Stimulated activated CD4-positive, alpha-beta T cell treated with anti-CD3 and anti-CD28 coated beads, Interleukin-15, amount 100 ng/mL, for 48 hours (primary cell): ENCODE measurements at regions not wholly inside any gene's neighbourhood (a gene's known extent, or its start where the extent isn't known, plus 50 kb on each side); places are given as distances from the start of the nearest gene placed in this dataset.

ENCODE experiments used
- DNase-seq, 2 donors: peaks; one replicate each; pipeline ENCODE4 v3.0.0-alpha.2; 2020; ENCODE audit warnings: low read depth in 2 of 2

DNA sequence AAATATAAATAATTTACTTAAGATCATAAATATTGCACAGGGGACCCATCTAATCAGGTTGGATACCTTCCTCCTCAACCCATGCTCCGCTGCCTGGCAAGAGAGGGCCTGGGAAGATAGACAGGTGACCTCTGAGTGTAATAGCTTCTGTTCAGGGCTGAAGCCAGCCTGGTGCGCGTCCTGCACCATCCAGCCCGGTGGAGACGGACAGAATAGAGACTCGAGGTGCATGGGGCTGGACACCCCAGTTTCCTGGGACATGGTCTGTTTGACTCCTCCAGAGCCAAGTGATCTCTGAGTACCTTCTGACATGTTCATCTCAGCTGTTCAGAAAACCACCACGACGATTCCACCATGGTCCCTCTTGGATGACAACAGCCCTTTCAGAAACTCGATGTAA, 209.3 kb upstream of the MYT1L start:
- no peak for DNase-seq

DNA sequence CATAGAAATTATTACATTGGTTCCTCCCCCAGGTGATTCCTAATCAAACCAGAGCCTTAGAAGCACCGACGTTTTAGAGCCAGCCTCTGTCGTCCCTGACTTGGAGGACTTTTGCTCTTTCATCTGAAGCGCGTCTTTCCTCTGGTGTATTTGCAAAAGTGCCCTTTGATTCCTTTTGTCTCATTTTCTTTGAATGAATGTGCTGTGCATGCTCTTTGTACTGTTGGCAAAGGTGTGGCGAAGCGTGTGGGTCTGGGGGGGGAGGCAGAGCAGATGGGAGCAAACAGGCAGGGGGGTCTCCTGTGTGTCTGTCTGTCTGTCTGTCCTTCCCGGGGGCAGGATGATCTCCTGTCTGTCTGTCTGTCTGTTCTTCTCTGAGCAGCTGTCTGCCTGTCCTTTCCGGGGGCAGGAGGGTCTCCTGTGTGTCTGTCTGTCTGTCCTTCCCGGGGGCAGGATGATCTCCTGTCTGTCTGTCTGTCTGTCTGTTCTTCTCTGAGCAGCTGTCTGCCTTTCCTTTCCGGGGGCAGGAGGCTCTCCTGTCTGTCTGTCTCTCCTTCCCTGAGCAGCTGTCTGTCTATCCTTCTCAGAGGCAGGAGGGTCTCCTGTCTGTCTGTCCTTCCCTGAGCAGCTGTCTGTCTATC, 205.5 kb upstream of the MYT1L start:
- DNase-seq: no peak

DNA sequence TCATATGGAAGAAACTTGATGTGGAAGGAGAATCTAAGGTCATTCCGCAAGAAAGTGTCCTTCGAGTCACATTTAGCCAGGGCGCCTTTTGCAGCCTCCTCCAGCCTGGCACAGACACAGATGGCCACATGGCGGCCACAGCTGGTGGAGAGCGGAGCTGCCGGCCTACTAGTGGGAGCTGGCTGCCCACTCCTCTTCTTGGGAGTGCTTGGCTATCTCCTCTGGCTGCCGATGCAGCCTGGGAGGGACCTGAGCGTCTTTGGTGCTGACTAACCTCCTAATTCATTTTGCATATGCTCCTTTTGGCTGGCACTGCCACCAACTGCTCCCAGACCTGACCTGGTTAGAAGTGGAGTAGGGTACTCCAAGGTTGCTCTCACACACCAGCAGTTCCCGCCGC, 199.3 kb upstream of the MYT1L start:
- no peak for DNase-seq

DNA sequence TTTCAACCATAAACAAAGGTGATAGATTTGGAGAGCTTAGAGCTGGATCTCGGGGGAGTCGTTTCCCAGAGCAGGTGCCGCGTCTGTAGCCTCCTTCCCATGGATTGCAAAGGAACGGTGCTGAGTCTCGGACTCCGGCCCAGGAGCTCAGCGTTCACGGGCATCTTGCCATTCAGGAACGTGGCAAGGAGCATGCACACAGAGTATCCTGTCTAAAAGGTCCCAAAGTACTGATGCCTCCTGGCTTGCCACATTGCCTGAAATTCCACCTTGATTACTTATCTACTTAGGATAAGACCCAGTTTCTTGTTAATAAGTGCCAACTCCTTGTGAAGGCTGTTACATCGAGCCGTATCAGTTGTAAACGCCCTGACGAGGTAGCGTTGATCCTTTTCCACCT, 197.8 kb upstream of the MYT1L start:
- no peak for DNase-seq

DNA sequence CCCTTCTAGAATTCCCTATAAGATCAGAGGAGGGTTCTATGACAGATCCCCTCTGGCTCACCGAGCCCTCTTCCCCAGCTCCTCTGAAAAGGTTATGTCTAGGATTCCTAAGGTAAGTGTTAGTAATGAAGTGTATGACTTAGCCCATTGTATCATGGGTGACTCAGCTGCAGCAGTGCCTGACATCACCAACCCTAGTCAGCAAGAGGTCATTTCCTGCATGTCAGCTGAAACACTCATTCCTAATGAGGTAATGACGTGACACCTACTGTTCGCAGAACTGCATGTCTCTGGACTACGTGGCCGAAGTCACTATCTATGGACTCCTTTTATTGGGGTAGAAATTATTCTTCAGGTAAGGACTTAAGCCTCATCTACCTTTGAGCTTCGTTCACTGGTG, 196.1 kb upstream of the MYT1L start:
- DNase-seq: no peak

DNA sequence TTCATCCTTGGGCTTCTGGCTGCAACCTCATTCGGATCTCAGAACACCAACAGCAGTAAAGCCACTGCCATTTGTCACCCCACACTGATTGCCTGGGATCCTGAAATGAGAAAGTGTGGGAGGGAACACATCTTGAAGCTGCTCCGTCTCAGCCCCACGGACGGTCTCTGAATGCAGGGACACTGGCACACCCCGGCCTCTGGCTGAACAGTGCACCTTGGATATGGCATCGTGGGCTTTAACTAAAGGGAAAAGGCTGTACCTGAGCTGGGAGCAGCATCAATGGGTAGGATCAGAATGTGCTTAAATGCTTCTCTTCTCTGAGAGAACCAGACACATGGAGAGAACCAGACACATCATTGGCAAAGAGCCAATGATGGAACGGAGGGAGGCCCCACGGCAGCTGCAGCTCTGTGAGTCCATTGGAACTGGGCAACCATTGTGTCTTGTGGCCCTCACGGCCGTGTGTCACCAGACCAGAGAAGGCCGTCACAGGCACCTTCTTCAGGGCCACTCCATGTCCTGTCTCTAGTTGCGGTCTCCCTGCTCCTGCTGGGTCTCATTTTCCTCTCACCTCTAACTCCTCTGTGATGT, 193.4 kb upstream of the MYT1L start:
- no peak for DNase-seq

DNA sequence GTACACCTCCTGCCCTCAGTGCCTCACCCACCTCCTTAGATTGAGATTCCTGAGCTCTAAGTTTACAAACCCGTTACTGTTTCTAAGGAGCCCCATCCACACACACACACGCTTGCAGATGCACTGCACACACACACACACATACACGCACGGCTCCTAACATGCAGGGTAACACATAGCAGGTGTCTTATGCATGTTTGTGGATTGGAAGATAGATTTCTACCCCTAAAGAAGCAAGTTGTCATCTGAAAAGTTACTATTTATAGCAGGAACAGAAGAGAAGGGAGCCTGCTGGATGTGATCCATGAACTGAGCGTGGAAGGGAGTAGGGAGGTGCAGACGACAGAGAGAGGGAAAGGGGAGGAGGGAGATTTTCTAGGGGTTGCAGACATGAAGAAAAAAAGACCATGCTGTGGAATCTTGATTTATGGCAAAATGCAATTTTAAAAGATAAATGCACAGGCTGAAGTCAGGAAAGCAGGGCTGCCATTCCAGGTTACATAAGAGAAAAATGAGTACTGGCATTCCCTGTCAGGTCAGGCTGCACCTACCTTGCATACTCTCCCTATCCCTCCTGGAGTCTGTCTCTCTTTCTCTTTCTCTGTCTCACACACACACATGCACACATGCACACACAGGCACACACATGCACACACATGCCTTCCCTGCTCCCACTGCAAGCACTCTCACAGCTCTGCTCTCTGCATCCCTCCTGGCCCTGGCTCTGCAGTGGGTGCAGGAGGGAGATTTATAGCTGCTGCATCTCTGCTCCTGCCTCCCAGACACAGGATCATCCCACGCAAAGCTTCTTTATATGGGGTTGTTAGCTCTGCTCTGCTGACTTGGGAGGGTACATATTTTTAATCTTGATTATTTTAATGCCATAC, 192.6 kb upstream of the MYT1L start:
- DNase-seq: no peak

DNA sequence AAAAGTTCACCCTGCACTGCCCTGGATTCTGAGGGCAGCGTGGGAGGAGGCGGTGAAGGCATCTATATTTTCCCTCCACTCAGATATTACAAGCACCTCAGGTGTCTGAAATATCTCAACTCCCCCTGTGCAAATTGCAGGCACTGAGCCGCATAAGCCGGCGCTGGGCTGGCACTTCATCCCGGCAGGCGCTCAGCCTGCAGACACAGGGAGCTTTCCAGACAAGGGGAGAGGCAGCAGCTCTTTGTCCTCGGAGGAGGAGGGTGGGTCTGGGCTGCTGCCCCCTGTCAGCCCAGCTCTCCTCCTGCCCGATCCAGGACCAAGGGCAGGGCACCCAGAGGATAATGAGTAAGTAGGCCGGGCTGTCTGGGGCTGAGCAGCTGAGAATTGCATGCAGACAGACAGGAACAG, 189.3 kb upstream of the MYT1L start:
- no peak for DNase-seq

DNA sequence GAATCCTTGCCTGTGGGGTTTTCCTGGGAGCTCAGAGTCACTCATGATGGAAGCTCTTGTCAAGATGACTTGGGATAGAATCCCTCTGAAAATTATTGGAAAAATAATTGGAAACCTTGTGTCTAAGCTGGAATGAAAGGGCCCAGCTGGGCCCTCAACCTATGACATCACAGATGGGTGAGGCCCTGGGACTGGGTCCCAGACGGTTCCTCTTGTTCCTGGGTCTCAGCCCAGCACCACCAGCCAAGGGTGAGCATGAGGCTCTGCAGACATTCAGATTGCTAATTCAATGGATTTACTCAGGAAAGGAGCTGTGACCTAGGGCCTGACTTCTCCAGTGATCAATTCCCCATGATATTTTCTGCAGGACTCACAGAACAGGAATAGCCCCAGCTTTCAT, 188.3 kb upstream of the MYT1L start:
- DNase-seq: no peak

DNA sequence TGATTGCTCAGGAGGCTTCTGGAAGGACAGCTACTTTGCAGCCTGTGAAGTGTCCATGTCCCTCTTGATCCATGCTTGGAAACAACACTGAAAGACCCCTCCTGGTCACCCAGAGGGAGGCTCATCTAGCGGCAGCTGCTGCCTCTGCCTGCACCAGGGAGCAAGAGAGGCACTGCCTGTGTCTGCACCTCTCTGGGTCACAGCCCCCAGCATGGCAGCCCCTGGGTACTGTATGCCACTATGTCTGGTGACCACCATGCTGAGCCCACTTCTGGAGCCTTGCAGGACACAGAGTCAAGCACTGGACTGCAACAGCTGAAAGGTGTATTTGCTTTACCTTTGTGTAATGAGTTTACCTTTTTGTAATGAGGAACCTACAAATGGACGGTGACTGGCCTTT, 186.3 kb upstream of the MYT1L start:
- DNase-seq: no peak

DNA sequence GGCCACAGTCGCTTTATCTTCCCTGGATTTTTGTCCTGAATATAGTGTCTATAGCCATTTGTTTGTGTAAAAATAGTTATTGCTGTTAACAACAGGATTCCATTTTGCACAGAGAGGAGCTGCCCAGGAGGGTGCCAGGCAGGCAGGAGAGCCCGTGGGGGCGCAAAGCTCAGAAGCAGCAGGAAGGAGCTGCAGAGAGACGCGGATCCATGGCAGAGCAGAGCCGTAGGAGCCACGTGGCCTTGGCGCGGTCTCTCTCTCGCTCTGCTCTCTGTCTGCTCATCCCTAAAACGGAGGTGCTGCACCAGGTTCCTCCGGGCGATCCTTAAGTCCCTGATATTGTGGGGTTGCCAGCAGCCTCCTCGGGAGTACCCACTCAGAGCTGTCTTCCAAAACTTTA, 185.3 kb upstream of the MYT1L start:
- DNase-seq: no peak

DNA sequence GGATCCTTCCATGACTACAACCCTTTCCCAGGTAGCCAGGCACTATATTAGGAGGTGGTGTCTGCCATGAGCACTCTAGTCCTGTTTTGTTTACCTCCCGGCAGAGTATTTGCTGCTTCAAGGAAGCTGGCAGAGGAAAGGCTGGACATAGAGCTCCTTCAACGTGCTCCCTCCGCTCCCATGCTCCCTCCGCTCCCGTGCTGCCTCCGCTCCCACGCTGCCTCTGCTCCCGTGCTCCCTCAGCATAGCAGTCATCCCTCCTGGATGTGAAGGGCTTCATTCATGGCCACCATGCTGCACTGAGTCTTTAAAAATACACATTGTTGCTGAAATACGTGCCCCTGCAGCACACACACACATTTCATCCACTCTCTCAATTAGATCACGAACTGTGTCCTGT, 181.9 kb upstream of the MYT1L start:
- no peak for DNase-seq

DNA sequence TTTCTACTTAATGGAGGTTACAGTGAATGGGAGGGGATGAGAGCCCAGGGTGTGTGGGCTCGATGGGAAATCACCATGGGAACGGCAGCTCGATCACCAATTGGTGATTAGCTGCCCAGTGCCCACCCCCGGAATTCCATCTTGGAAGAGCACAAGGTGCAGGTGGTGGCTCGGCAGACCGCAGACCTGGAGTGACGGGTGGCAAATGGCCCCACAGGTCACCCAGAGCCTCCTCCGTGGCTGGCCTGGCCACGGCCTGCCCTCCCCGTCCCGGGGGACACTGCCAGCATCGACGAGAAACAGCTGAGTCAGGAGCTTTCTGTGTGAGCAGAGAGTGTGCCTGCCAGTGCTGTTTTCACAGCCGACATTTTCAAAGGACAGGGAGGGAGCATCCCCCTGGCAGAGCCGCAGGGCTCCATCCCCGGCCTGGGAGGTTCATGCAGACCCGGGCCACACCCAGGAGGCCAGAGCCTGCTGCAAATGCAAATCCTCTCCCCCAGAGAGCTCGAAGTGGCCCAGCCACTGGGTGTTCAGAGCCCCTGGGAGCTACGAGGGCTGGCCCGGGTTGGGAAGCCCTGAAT, 176.4 kb upstream of the MYT1L start:
- DNase-seq: no peak

DNA sequence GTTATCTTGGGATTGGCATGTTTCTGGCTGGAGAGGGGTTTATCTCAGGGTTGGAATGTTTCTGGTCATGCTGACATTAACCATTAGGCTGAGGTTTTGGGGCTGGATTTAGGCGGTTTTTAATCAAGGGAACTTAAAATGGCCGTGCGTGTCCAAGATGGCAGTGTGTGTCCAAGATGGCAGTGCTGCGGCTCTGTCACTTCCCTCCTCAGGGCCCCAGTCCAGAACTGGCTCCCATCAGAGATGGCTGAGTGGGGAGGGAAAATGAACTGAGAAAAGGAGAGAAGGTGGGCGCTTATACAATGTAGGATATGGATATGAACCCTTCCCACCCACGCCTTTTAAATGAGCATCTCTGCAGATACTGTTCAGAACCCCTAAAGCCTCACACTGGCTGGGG, 175.5 kb upstream of the MYT1L start:
- no peak for DNase-seq

DNA sequence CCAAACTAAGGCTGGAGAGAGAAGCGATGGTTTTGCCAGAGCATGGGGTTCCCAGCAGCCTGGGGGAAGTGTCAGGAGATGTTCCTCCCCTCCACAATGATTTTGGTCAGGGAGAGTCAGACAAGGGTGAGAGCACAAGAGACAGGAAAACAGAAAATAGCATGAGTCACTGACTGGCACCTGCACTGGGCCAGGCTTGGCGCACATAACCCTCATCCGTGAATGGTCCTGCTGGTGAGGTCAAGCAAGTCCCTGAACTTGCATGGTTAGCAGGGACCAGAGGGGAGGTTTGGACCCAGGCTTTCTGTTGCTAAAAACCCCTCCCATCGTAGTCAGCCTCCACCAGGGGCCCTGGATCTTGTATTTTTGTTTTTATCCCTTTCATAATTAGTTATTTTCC, 174.5 kb upstream of the MYT1L start:
- no peak for DNase-seq

DNA sequence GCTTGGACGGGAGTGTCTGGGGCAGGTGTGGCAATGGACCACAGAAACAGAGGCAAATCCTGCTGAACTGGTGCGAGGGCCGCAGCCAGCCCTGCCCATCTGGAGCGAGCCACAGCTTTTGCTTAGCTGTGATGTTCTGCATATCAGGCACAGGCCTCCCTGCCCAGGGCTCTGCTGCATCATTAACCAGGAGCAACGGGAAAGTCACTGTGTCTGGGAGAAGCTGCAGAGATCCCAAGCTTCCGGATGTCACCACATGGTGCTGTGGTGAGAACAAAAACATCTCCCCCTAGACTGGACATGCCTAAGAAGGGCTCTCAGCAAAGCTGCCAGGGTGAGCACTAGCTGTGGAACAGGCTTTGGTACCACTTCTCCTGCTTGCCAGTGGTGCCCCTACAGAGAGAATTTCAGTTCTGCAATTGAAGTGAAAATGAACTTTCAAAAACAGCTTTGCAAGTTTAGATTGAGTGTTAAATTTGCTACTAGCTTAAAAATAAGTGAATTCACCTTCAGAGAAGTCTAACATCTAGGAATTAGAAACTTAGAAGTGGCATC, 172.9 kb upstream of the MYT1L start:
- DNase-seq: no peak

DNA sequence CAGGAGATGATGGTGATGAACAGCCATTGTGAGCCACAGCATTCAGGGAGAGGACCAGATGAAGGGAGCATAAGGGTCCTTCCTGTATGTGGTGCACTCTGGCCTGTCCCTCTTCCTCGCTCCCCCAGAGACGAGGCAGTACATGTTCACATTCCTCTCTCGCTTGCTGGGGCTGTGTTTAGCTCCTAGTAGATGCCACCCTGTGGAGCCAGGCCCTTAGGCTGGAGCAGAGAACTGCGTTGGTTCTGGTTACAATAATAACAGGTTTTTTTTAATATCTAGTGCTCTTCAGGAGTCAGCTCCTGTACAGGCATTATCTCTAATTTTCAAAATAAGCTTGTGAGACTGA, 171.1 kb upstream of the MYT1L start:
- DNase-seq: no peak

DNA sequence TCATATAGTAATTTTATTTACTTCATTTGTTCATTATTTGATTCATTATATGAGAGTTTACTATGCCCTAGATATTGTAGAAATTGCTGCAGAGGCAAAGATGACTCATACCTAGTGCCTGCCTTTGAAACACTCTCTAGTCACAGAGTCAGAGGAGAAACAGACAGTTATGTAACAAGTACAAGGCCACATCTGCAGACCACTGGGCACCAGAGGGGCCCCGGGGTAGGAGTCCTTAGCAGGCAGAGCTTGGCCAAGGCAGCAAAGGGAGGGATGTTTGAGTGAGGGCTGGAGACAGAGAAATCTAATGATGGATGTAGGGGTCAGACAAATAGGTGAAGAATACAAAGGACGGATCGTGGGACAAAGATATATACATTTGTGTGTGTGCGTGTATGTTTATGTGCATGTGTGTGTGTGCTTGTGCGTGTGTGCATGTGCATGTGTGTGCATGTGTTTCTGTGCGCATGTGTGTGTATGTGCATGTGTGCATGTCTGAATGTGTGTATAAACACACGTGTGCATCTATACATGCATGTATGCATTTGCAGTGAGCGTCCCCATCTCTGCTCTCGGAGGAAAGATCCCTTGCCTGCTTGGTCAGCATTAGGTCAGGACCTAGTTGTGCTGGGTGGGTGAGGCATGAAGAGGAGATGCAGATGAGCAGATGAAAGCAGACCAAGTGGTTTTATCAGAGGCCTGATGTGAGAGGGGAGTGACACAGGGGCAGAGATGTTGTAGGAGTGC, 170.6 kb upstream of the MYT1L start:
- DNase-seq: no peak

DNA sequence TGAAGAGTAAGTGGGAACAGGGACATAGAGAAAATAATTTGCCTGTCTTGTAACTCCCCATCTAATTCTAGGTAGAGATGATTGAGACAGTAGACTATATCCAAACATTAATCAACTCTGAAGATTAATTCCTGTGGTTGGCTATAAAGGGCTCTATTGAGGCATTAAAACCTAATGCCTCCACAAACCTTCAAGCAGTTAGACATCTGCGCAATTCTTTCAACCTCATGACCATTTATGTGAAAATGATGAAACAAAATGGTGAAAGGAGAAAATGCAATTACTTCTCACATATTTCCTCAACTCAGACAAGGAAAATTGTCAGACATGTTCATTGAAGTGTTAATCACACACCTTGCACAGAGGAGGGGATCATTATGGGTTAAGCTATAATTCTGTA, 164.5 kb upstream of the MYT1L start:
- DNase-seq: no peak

DNA sequence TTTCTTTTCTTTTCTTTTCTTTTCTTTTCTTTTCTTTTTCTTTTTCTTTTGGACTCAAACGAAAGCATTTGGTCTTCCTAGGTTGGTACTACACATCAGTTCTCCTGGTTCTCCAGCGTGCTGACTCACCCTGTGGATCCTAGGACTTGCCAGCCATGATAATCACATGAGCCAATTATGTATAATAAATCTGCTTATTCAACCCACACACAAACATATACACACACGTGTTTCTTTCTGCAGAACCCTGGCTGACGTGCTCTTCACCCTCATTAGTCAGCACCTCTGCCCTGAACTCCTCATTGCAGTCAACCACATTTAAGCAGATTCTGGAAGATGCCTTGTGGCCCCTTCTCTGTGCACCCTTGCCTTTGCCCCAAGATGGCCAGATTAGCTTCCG, 162.4 kb upstream of the MYT1L start:
- no peak for DNase-seq

DNA sequence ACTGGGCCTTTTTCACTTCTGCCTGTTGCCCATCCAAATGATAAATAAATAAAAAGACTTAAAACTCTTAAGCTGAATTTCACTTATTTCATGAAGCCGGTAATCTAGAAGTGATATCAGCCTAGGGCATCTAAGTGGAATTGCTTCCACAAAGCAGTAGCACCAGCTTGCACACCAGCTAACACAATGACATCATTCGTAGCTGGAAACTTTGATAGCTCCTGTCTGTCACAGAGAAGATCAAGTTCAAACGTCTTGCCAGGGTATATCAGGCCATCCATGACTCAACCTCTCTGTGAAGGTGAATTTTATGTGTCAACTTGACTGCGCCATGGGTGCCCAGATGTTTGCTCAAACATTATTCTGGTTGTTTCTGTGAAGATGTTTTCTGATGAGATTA, 161.7 kb upstream of the MYT1L start:
- DNase-seq: no peak

DNA sequence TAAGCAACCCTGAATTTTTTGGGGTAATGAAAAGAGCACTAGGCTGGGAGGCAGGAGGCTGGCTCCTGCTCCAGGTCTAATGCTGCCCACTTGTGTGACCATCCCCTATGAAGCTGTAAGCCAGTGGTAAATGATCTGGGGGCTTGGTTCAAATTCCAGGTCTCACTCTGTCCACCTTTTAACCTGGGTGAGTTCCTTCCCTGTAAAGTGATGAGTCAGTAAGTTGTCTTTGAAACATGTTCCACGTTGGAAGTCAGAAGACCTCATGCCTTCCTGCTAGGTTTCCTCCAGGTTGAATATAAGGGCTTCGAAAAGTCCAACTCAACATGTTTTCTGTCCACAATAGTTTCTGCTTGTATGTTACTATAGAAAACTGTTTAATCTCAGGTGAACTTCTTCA, 160.9 kb upstream of the MYT1L start:
- no peak for DNase-seq
